SU-DHL-6 (cell line): ENCODE measurements at regions not wholly inside any gene's neighbourhood (a gene's known extent, or its start where the extent isn't known, plus 50 kb on each side); places are given as distances from the start of the nearest gene placed in this dataset.

Experiments
- H2AFZ ChIP-seq: fragments of 200-600 bp; sonication (generic); 2 replicates; pipeline ENCODE4 v1.6.1; 2014; ENCODE audit warnings: low read depth, mild to moderate bottlenecking, moderate library complexity, mixed read lengths, antibody characterized with exemption, low read length; ENCODE audit not compliant: severe bottlenecking
- H3F3A ChIP-seq: fragments of 200-600 bp; shearing (Covaris generic); 2 replicates; pipeline ENCODE4 v1.6.0; 2016; ENCODE audit warnings: antibody characterized with exemption, mild to moderate bottlenecking; ENCODE audit not compliant: insufficient read depth
- H3K27ac ChIP-seq: fragments of 200-600 bp; sonication (generic); 2 replicates; pipeline ENCODE4 v1.5.1; 2016; ENCODE audit warnings: low read depth, mild to moderate bottlenecking, low read length, moderate library complexity, mixed read lengths
- H3K27me3 ChIP-seq: fragments of 200-600 bp; sonication (generic), shearing (Covaris generic); 2 replicates; pipeline ENCODE4 v1.6.0; 2014; ENCODE audit warnings: mild to moderate bottlenecking, low read length
- H3K36me3 ChIP-seq: fragments of 200-600 bp; sonication (generic); 2 replicates; pipeline ENCODE4 v1.6.1; 2014; ENCODE audit warnings: mild to moderate bottlenecking, low read length, mixed read lengths
- H3K4me2 ChIP-seq: fragments of 300-600, 200-600 bp; shearing (Covaris generic), sonication (generic); 2 replicates; pipeline ENCODE4 v1.6.0; 2014; ENCODE audit warnings: low read length, low read depth, mild to moderate bottlenecking; ENCODE audit not compliant: poor library complexity, severe bottlenecking
- H3K4me3 ChIP-seq: fragments of 200-600 bp; sonication (generic); 2 replicates; pipeline ENCODE4 v1.5.1; 2014; ENCODE audit warnings: antibody characterized with exemption, low read length, mild to moderate bottlenecking, mixed read lengths; ENCODE audit not compliant: insufficient read depth, poor library complexity, severe bottlenecking
- H3K79me2 ChIP-seq: fragments of 200-600 bp; sonication (generic); 2 replicates; pipeline ENCODE4 v1.6.1; 2014; ENCODE audit warnings: mild to moderate bottlenecking, low read length, moderate library complexity; ENCODE audit not compliant: insufficient read depth
- H3K9ac ChIP-seq: fragments of 200-600 bp; sonication (generic); 2 replicates; pipeline ENCODE4 v1.7.0; 2014; ENCODE audit warnings: mild to moderate bottlenecking, low read length
- H3K9me2 ChIP-seq: fragments of 200-600 bp; sonication (generic); replicated peaks from 2 replicates; pipeline ENCODE4 v1.6.1; 2014; ENCODE audit warnings: low read length; ENCODE audit not compliant: insufficient read depth
- H3K9me3 ChIP-seq: fragments of 200-600 bp; sonication (generic); 2 replicates; pipeline ENCODE4 v1.6.1; 2014; ENCODE audit warnings: low read length, mixed read lengths; ENCODE audit not compliant: insufficient read depth
- H4K20me1 ChIP-seq: fragments of 200-600 bp; sonication (generic); 2 replicates; pipeline ENCODE4 v1.6.1; 2014; ENCODE audit warnings: low read depth, mild to moderate bottlenecking, antibody characterized with exemption, low read length, moderate library complexity, mixed read lengths
- CTCF ChIP-seq: fragments of 200-600 bp; sonication (generic); IDR thresholded peaks from one replicate; pipeline ENCODE4 v1.5.1; 2017; ENCODE audit warnings: antibody characterized with exemption, mild to moderate bottlenecking, low read length, moderate library complexity; ENCODE audit not compliant: insufficient read depth, poor library complexity, severe bottlenecking
- EZH2phosphoT487 ChIP-seq: fragments of 200-600 bp; sonication (generic), shearing (Covaris generic); conservative IDR thresholded peaks from 2 replicates; pipeline ENCODE4 v1.6.1; 2018; ENCODE audit warnings: mild to moderate bottlenecking, antibody characterized with exemption, low read length, moderate library complexity, mixed read lengths

GRCh38 chr14:97757491-97757890 is 960.3 kb downstream of the VRK1 start:
- Histone ChIP-seq H3K4me3 (no peak overlapping the region), H3K9me3 (no peaks in the 10 kb centered on the region), H3K27ac (no peak overlapping the region), H3K9ac (no peak overlapping the region), H3K9me2 (no peaks in the 10 kb centered on the region), H4K20me1 (no peaks in the 10 kb centered on the region), H3K79me2 (no peaks in the 10 kb centered on the region), H2AFZ (no peak overlapping the region), H3F3A (no peaks in the 10 kb centered on the region), H3K4me2 (no peak overlapping the region), H3K36me3 (no peaks in the 10 kb centered on the region), H3K27me3 (no peaks in the 10 kb centered on the region)
- TF ChIP-seq CTCF (no peak), EZH2phosphoT487 (no peak)

GRCh38 chr14:97760050-97760449 is 962.9 kb downstream of the VRK1 start:
- no peaks in the 10 kb centered on the region for H4K20me1 ChIP-seq
- H3K4me3 ChIP-seq, result no peak overlapping the region
- no peaks in the 10 kb centered on the region for H3K9me2 ChIP-seq
- no peaks in the 10 kb centered on the region for H3K36me3 ChIP-seq
- no peaks in the 10 kb centered on the region for H3F3A ChIP-seq
- no peak overlapping the region for H3K27ac ChIP-seq
- no peak for TF ChIP-seq EZH2phosphoT487
- no peak for TF ChIP-seq CTCF
- no peak overlapping the region for H2AFZ ChIP-seq
- no peak overlapping the region for H3K9ac ChIP-seq
- H3K27me3 ChIP-seq, result no peaks in the 10 kb centered on the region
- no peaks in the 10 kb centered on the region for H3K79me2 ChIP-seq
- no peak overlapping the region for H3K4me2 ChIP-seq
- no peaks in the 10 kb centered on the region for H3K9me3 ChIP-seq

- H3K4me3 ChIP-seq, result no peak overlapping the region
- no peaks in the 10 kb centered on the region for H3F3A ChIP-seq
- no peak overlapping the region for H3K4me2 ChIP-seq
- no peaks in the 10 kb centered on the region for H3K36me3 ChIP-seq
- TF ChIP-seq CTCF, result no peak
- TF ChIP-seq EZH2phosphoT487, result no peak
- H3K79me2 ChIP-seq, result no peaks in the 10 kb centered on the region
- no peaks in the 10 kb centered on the region for H3K27me3 ChIP-seq
- H3K9ac ChIP-seq, result no peak overlapping the region
- no peaks in the 10 kb centered on the region for H3K9me3 ChIP-seq
- H2AFZ ChIP-seq, result no peak overlapping the region
- no peaks in the 10 kb centered on the region for H4K20me1 ChIP-seq
- H3K27ac ChIP-seq, result no peak overlapping the region
- H3K9me2 ChIP-seq, result no peaks in the 10 kb centered on the region
Observed at GRCh38 chr14:97762386-97762785, 965.2 kb downstream of the VRK1 start.
